EH (cell line): ENCODE measurements at regions not wholly inside any gene's neighbourhood (a gene's known extent, or its start where the extent isn't known, plus 50 kb on each side); places are given as distances from the start of the nearest gene placed in this dataset.

Experiments
- DNase-seq: peaks from one replicate; pipeline ENCODE4 v3.0.0-alpha.2; 2015; ENCODE audit warnings: low read depth

GRCh38 chr10:90975096-90975495, 54.2 kb upstream of the ANKRD1 start:
- DNase-seq = no peak

GRCh38 chr10:90977162-90977854, 56.4 kb upstream of the ANKRD1 start:
- no peak for DNase-seq

- DNase-seq = no peak
Observed at GRCh38 chr10:90977855-90978486, 57.1 kb upstream of the ANKRD1 start.

- no peak for DNase-seq
Observed at GRCh38 chr10:90982406-90983008, 61.6 kb upstream of the ANKRD1 start.

GRCh38 chr10:90983914-90984549, 63.1 kb upstream of the ANKRD1 start:
- DNase-seq = no peak

- no peak for DNase-seq
Observed at GRCh38 chr10:90984898-90985297, 64.0 kb upstream of the ANKRD1 start.

GRCh38 chr10:90985321-90985933, 64.5 kb upstream of the ANKRD1 start:
- DNase-seq = no peak

GRCh38 chr10:90986136-90986760, 65.4 kb upstream of the ANKRD1 start:
- no peak for DNase-seq

GRCh38 chr10:90986870-90987269, 66.0 kb upstream of the ANKRD1 start:
- no peak for DNase-seq

- no peak for DNase-seq
Observed at GRCh38 chr10:90987383-90987782, 66.5 kb upstream of the ANKRD1 start.

- no peak for DNase-seq
Observed at GRCh38 chr10:90988024-90988423, 67.1 kb upstream of the ANKRD1 start.

GRCh38 chr10:90988802-90989201, 67.9 kb upstream of the ANKRD1 start:
- no peak for DNase-seq

- DNase-seq = no peak
Observed at GRCh38 chr10:90989378-90989777, 68.5 kb upstream of the ANKRD1 start.

GRCh38 chr10:90992462-90992861, 71.6 kb upstream of the ANKRD1 start:
- no peak for DNase-seq

- peak; percentile 65 for DNase-seq
Observed at GRCh38 chr10:90993340-90993739, 72.5 kb upstream of the ANKRD1 start.

GRCh38 chr10:90997670-90998069, 76.8 kb upstream of the ANKRD1 start:
- DNase-seq = no peak

GRCh38 chr10:90998733-90999511, 78.0 kb upstream of the ANKRD1 start:
- DNase-seq = no peak

- DNase-seq = no peak
Observed at GRCh38 chr10:90999512-91000172, 78.8 kb upstream of the ANKRD1 start.

- DNase-seq = no peak
Observed at GRCh38 chr10:91000470-91000869, 79.6 kb upstream of the ANKRD1 start.

- no peak for DNase-seq
Observed at GRCh38 chr10:91000985-91001384, 80.1 kb upstream of the ANKRD1 start.

- peak; percentile 21 for DNase-seq
Observed at GRCh38 chr10:91002656-91003055, 81.8 kb upstream of the ANKRD1 start.
